ENCODE measurements at regions not wholly inside any gene's neighbourhood (a gene's known extent, or its start where the extent isn't known, plus 50 kb on each side); places are given as distances from the start of the nearest gene placed in this dataset.
"Not testable (repeated sequence)": the region's sequence is repeated elsewhere in the genome, so short reads cannot be mapped to it uniquely, and the experiment has no call there.

- not testable (repeated sequence) for TF ChIP-seq CTCF (conservative IDR thresholded peaks at IDR 0.05); ZFX (IDR thresholded peaks at IDR 0.05)
These were observed 69.5 kb upstream of the NBPF11 start for GRCh38 chr1:148221593-148221992.

Measured in C4-2B (cell line).